Nucleus accumbens (tissue), 56 donors: ENCODE measurements at regions not wholly inside any gene's neighbourhood (a gene's known extent, or its start where the extent isn't known, plus 50 kb on each side); places are given as distances from the start of the nearest gene placed in this dataset.
"Not testable (repeated sequence)": the region's sequence is repeated elsewhere in the genome, so short reads cannot be mapped to it uniquely, and the experiment has no call there.

Experiments
- DNase-seq, 56 donors: peaks; one replicate each; lab custom pipeline; 2025; lab: John Stamatoyannopoulos, UW

DNA sequence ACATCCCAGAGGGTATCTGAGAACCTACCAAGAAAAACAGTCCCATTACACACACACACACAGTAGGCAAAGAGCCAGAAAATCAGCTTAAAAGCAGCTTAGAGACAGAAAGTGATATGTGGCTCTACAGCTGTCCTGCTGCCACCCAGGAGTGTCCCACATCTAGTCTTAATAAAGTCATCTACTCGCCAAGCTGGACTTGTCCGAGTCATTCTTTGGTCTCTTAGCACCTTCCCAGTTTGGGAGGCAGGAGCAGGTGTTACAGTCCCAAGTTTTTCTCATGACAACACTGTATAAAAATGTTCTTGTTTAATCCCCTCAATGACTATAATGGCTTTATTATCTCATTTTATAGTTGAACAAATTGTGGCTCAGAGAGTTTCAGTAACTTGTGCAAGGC is 252.5 kb upstream of the CASK start:
- no peak for DNase-seq

DNA sequence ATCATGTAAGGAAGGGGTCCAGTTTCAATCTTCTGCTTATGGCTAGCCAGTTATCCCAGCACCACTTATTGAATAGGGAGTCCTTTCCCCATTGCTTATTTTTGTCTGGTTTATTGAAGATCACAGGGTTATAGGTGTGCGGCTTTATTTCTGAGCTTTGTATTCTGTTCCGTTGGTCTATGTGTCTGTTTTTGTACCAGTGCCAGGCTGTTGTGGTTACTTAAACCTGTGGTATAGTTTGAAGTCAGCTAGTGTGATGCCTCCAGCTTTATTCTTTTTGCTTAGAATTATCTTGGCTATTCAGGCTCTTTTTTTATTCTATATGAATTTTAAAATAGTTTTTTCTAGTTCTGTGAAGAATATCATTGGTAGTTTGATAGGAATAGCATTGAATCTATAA is 234.6 kb upstream of the CASK start:
- not testable (repeated sequence) for DNase-seq

DNA sequence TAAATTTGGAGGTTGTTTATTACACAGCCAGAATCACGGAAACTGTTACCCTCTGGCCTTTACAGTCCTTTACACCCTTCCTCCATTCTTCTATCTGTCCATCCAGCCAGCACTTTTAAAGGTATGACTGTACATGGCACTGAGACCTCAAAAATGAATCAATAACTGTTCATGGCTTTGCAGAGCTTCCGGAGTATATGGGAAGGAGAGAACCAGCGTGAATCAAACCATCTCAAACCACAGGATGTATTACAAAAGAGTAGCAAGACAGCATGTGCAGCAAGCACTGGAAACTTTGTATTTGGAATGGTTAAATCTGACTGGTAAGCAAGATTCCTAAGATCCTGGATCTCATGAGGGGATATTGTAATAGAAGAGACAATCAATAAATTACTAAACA is 228.5 kb upstream of the CASK start:
- DNase-seq: no peak

DNA sequence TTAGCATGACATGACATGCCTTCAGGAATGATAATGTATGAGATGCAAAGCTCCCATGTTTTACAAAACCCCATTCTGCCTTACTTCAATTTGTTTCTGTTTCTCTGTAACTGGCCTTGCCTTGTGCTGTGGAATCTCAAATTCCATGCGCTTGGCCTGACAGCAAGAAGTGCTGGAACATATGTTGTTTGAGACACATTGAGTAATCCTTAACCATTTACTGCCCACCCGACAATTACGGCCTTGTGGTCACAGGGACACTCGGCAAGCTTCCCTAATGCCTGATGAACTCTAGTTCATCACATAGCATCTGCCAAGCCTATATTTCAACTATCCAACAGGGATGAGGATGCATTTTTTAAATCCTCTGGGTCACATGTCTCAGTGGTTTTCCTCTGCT is 226.4 kb upstream of the CASK start:
- DNase-seq: no peak

DNA sequence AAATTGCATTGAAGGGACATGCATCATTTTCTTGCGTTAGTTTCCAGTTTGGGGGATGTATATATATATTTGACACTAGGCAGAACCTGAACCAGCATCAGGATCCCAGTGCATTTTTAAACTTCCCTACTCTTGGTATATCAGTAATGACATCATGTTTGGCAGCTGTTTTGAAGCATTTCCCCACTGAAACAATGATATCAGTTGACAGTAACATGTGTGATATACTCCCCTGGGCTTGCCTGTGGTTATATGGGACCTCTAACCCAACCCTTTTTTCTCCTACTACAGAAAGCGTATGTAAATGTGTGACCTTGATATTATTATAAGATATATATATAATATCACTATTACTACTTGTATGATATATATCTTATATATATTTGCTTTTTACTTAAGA is 225.9 kb upstream of the CASK start:
- no peak for DNase-seq

DNA sequence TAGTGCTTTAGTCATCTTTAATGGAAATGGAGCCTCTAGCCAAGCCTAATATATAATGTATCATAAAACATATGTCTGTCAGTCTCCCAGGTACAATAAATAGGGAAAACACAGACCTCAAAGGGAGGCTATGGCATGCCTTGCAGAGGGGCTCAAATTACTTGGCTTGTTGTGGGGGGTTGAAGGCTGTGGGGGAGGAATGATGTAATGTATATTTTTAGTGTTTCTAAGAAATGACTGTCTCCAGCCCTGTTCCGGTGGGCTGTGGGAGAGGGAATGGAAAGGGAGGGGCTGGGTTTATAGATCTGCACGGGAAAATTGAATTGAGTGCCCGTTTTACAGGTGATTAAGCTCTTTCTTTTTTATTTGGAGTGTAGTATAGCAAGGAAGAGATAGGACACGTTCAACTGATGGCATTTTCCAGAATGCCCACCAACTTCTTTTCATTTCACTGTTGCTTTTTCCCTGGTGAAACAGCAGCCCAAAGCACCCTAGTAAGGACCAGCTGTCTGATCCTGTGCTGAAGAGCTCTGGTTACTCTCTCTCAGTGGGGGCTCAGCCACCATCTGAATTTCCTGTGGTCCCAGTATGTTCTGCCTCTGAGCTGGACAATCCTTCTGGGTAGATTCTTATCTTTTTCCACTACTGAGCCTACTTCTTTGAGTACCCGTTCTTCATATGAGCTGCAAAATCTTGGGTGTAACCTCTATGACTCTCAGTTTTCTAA is 220.7 kb upstream of the CASK start:
- no peak for DNase-seq

DNA sequence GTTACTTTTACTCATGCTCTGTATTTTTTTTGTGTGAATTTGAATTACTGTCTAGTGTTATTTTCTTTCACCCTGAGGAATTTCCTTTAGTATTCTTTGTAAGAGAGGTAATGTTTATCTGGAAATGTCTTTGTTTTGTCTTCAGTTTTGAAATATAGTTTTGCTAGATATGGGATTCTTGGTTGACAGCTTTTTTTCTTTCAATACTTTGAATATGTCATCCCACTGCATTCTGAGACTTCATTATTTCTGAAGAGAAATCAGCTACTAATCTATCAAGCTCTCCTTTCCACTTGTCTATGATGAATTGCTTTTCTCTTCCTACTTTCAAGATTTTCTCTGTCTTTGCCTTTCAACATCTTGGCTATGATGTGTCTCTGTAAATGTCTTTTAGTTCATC is 217.0 kb upstream of the CASK start:
- no peak for DNase-seq

DNA sequence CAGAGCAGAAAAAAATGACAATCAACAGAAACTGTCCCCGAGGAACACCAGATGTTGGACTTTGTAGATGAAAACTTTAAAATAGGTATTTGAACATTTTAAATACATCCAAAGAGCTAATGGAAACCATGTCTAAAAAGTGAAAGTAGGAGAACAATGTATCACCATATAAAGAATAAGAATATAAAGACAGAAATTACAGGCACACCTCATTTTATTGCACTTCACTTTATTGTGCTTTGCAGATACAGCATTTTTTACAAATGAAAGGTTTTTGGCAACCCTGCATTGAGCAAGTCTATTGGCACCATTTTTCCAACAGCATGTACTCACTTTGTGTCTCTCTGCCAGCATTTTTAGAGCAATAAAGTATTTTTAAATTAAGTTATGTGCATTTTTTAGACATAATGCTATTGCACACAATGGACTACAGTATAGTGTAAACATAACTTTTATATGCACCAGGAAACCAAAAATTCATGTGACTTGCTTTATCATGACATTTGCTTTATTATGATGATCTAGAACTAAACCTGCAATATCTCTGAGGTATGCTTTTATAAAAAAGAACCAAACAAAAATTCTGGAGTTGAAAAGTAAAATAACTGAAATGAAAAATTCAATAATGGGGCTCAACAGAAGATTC is 212.4 kb upstream of the CASK start:
- no peak for DNase-seq

DNA sequence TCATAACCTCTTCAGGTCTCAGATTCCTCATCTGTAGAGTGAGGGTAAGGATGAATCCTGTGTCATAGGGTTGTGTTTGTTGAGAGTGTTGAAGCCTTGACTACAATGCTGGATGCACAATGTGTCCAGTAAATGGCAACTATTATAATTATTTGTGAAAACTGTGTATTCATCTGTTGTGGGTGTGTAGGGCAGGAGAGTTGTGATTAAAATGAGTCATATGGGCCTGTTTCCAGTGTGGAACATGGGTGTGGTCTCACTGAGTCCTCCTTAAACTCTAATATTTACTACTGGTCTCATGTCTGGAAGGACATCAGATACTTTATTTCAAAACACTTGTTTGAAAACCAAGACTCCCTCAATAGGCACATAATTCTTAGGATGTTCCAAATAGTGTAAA is 208.5 kb upstream of the CASK start:
- DNase-seq: no peak

DNA sequence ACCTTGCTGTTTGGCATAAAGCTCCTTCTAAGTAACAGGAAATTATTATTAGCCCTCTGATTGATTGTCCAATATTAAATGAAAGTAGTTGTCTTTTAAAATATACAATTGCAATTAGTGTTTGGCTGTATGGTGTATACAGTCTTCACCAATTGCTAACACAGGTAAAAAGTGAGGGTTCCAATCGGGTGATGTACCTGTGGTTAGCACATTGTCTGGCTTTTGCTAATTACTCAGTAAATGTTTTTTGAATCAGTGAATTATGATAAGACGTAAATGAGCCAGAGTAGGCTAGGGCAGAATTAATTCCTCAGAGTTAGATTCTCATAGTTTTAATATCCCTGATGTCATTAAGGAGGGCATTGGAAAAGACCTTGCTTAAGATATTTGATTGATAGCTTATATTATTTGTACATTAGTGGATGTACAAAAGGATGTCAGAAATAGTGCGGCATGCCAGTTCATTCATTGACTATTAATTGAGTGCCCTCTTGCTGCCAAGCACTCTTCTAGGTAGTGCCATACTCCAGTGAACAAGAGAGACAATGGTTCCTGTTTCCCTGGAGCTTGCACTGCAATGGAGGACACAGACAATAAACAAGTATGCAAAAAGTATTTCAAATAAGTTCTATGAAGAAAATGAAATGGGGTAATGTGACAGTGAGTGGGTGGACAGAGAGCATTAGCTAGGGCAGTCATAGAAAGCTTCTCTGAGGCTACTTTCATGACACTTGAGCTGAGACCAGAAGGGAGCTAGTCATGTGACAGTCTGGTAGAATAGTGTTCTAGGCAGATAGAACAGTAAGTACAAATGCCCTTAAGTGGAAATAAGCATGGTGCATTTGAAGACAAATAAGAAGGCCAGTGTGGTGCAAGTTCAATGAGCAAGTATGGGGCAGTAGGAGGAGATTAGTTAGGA is 205.9 kb upstream of the CASK start:
- no peak for DNase-seq

DNA sequence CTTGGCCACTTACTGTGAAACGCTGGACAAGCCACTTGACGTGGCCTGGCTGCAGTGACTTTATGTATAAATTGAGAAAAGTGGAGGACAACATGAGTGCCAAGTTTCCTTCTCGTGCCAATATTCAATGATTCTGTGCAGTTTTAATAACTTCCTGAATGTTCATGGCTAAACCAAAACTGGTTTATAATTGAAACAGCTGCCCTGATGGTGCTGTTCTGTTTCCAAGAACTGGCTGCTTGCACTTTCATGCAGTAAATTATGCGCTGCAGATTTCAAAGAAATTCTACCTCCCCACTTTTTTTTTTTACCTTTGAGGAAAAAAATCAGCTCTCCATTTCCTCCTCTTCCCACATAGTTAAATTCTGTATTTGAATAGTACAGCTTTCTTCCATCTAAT is 205.2 kb upstream of the CASK start:
- no peak for DNase-seq

DNA sequence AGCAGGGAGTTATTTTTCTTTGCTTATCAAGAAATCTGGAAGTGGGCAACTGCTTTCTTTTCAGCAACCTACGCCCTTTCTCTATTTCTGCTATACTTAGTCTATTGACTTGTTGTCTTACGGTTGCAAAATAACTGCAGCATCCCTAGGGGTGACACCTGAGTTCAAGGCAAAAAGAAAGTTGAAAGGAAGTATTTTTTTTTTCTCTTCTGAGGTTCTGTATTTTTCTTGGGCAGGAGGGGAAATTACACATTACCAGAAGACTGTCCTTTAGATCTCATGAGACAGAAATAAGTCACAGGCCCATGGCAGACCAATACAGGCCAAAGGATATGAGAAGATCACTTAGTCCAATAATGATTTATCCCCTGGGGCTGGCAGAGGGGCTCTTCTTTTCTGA is 204.7 kb upstream of the CASK start:
- DNase-seq: no peak

DNA sequence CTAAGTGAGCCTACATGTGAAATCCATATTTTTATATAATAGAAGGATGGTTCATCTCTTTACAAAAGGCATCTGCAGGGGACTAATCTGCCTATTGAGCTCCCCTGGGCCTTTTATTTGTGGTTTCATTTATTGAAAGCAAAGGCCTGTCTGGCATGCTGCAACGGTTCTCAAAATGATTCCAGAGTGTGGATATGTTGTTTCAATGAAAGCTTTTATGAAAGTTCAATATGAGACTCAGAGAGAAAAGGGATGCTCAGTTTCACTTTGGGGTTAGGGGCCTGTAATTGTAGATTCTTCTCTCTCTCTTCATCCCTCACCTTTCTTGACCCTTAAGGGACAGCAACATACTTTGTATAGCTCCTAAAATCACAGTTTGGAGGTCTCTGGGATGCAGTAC is 204.2 kb upstream of the CASK start:
- DNase-seq: no peak

DNA sequence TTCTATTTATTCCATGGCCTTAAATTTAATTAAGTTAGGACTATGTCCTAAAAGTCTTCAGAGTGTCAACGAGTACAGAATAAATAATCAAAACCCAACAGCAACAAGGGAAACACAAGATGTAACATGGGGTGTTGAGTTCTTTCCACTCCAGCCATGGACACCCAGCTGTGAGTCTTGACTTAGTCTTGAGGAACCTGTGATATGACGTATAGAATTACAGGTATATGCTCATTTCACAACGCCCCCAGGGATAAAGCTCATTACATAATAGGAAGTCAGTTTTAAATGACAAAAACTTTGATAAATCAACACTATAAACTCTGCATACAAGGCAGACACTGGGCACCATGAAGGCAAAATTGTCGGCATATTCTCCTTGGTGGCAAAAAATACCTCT is 200.0 kb upstream of the CASK start:
- no peak for DNase-seq

DNA sequence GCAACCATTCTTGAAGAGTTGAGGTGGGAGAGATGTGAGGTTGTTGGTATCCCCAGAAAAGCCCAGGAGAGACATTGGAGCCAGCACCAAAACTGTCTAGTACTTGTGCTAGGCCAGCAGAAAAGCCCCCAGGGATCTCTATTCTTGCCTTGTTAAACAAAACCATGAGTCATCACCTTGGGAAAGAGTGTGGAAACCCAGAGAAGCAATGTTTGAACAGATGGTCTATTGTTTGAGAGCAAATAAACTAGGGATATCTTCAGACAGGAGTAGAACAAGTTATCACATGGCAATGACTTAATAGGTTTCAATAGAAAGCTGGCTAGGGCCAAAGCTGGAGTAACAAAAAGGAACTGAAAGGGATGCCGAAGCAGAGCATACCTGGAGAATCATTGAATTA is 195.7 kb upstream of the CASK start:
- no peak for DNase-seq

DNA sequence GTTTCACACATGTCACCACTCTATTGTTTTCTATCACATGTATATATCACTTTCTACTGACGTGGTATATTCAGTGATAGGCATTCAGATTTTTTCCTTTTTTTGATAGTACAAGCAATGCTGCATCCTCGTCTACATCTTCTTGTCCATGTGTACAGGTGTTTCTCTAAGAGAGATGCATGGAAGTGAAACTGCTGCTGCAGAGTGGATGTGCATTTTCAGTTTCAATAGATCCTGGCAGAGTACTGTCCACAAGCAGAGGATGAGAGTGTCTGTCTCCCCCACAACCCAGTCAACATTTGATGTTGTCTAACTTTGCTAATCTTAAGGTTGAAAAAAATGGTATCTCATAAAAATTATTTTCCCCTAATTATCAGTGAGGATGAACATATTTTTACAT is 194.0 kb upstream of the CASK start:
- no peak for DNase-seq

DNA sequence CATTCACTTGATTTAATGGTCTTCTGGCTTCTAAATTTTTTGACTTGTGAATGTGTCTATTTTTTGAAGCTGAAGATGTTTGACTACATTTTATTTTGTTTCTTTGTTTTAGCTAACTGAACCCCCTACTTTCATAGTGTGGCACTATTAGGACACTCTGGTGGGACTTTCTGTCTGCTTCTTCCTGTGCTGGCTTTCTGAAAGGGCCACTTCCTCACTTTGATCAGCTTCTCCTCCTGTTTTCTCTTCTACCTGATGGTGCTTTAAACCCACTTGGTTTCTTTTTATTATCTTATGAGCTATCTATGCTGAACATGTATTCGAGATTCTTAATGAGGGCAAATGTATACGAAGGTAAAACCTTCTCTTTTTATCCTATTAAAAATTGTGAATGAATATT is 186.1 kb upstream of the CASK start:
- no peak for DNase-seq

DNA sequence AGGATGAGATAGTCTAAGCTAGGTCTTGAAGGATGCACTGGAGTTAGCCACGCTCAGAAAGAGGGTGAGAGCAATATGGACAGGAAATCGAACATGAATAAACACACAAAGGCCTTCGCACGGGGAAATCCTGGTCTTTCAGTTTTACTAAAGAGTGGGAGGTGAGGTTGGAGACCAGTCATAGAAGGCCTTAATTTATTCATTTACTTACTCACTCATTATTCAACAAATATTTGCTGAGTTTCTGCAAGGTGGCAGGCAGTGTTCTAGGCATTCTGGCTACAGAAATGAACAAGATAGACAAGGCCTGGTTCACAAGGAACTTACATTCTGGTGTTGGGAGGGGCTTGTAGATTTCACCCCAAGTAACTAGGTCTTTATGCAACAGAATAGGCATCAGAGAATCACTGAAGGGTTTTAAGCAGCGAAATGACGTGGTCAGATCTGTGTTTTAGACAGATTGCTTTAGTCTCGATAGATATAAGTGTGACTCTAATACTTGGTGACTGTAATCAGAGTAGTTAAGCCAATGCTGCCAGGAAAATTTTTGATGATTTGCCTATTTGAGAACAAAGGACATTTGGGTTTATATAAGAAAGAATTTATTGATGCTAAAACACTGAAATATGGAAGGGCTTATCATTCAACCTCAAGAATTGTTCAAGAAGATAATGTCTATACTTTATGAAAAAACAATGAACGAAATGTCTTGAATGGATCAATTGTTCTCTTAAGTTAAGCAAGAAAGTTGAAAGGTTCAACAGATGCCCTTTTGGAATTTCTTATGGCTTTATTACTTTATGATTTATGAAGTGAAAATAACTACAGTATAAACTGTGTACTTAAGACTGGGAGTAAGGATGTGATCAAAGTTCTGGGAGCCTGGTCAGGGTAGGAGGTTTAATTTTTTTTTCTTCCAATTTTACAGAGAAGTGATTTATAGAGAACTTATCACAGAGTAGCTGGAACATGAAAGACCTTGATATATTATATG is 184.4 kb upstream of the CASK start:
- DNase-seq: no peak

DNA sequence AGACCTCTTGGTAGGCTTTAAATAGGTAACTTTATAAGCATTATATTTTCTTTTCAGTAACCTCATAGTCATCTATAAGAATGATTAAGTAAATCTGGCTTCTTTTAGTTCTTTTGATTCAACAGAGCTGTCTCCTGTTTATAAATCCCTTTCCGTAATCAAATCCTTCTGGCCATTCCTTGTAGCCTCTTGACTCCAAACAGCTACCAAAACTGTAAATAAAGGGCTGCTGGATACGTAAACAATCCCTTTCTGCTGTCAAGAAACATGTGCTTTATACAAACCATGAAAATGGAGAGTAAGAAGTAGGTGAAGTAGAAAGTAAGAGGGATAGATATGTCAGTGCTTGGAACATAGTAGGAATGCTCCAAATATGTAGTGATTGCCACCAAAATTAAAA is 183.2 kb upstream of the CASK start:
- DNase-seq: no peak

DNA sequence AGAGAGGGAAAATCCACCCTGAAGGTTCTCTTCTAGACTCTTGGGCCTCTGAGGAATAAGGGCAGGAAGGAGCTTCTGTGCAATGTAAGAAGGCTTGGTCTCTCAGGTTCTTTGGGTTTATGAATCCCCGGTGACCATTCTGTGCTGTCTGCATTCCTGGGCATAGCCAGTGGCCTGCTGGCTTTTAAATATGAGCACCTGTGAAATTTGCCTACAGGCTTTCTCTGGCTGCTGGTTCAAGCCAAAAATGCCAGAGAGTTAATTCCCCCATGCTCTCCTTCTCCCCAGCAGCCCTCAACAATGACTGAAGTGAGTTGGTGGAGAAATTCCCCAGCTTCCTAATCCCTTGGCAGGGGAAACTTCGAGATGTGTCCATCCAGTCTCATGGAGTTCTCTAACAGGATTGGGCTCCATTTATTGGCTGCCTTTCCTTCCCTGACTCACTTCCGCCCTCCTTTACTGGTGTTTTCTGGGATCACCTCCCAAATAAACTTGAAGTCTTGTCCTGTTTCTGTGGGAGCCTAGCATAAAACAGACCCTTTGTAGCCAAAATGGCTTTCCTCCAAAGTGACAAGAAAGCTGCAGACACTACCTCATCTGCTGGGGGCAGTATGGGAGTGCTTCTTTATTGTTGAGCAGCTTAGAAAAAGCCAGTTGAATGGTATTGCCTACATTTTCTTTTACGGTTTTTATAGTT is 179.4 kb upstream of the CASK start:
- no peak for DNase-seq
